Activated gamma-delta T cell treated with Interleukin-2 at 50 U/mL for 16 hours (primary cell): ENCODE measurements at regions not wholly inside any gene's neighbourhood (a gene's known extent, or its start where the extent isn't known, plus 50 kb on each side); places are given as distances from the start of the nearest gene placed in this dataset.
A peak's percentile ranks its signal among the peaks of the same experiment; 100 is the strongest.
"Not testable (repeated sequence)": the region's sequence is repeated elsewhere in the genome, so short reads cannot be mapped to it uniquely, and the experiment has no call there.

Experiments used
- DNase-seq: peaks from one replicate; pipeline ENCODE4 v3.0.0-alpha.2; 2020

DNA sequence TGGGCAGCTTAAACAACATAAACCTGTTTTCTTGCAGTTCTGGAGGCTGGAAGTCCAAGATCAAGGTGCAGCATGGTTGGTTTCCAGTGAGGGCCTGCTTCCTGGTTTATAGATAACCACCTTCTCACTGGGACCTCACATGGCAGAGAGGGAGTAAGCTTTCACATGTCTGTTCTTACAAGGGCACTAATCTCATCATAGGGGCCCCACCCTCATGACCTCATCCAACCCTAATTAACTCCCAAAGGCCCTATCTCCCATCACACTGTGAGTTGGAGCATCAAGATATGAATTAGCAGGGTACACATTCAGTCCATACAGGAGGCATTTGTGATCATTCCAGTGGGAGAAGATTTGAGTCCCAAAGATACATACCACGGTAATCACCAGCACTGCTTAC lies 50.5 kb upstream of the GRIN2A start:
- no peak for DNase-seq

GRCh38 chr16:10239640-10240039 lies 57.4 kb upstream of the GRIN2A start:
- no peak for DNase-seq

- no peak for DNase-seq
These were observed 58.8 kb upstream of the GRIN2A start for GRCh38 chr16:10240854-10241613.

DNA sequence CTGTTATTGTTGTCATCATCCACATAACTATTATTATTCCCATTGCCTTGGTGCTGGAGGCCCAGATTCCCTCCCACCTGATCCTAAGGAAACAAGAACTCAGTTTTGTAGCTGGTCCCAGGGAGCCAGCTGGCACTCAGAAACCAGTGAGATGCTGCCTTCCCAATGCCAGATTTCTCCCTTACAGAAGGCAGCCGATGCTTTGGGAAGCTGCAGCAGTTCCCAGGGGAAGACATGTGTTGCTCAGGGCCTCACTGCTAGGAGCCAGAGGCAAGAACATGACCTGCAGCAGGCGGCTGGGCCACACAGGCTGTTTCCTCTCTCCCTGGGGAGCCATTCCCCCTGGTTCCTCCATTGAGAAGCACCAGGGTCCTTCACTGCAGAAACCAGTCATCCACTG lies 59.9 kb upstream of the GRIN2A start:
- DNase-seq: no peak

DNA sequence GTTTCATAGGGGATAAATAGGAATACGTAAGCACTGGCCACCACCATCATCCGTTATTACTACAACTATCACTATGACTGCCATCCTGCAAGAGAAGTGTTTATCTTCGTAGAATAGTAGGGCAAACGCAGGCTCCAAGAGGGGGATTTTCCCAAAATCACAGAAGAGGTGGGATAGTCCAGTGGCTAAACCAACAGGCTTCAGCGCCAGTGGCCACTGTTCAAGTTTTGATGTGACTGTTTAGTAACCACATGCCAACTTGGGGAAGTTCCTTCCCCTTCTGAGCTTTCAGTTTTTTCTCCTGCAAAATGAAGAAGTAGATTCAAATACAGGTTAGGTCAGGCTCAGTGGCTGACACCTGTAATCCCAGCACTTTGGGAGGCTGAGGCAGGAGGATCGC lies 60.7 kb upstream of the GRIN2A start:
- DNase-seq: no peak

- no peak for DNase-seq
These were observed 62.8 kb upstream of the GRIN2A start for GRCh38 chr16:10245002-10245401.

- DNase-seq: no peak
These were observed 68.1 kb upstream of the GRIN2A start for GRCh38 chr16:10250137-10250828.

DNA sequence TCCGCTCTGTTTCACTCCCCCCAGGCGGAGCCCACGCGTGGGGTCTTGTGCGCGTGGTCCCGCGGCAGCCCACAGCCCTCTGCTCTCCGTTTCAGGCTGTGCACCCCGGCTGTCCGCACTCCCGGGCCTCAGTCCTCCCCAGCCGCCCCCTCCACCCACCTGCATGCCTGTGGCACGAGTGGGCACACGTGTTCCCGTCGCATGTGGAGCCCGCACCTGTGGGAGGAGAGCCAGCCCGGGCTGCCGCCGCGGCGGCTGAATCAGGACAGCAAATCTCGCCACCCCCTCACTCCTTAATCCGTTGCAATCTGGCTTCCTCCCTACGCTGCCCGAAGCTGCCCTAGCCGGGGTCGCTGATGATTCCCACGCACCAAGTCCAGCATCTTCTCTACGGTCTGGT lies 69.9 kb upstream of the GRIN2A start:
- DNase-seq: no peak

DNA sequence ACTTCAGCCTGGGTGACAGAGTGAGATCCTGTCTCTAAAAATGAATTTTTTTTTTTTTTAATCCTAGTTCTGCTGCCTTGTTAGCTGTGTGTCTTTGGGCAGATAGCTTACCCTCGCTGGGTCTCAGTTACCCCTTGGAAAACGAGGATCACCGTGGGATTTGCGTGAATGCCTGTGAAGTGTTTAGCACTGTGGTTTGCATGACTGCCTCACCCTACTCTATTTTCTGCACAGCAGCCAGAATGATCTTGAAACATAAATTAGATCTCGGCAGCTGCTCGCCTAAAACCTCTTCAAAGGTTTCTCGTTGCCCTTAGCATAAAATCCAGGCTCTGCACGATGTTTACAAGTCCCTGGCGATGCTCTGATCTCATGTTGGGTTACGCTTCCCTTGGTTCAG lies 71.2 kb upstream of the GRIN2A start:
- DNase-seq: no peak

- DNase-seq: no peak
These were observed 73.5 kb upstream of the GRIN2A start for GRCh38 chr16:10255728-10256127.

DNA sequence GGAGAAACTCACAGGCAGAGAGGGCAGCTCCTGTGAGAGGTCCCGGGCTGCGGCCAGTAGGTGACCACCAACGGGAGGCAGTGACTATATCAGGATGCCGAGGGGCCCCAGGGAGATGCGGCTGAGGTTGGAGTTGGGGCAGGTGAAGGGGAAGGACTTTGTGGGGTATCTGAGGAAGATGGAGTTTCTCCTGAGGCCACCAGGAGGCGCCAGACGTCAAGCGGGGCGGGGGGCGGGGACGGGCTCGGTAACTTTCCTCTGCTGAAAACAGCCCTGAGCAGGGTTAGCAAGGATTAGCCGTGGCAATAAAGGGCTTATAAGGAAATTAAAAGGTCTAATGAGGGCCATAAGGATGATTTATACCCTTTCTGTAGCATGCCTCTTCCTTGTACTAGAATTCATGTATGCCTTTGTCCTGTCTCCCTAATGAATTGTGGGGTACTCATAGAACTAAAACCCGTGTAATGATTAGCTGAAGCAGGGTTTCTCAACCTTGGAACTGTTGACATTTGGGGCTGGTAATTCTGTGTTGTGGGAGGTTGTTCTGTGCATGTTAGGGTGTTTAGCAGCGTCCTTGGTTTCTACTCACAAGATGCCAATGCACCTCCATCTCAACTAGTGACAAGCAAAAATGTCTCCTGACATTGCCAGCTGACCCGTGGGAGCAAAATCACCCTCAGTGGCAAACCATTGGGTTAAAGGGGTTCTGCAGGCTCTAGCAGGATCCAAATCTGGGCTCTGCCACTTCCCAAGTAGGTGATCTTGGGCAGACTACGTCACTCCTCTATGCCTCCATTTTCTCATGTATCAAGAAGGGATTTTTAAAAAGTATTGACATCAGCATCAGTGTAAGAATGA lies 74.8 kb upstream of the GRIN2A start:
- DNase-seq: peak; percentile 30

GRCh38 chr16:10257642-10258251 lies 75.5 kb upstream of the GRIN2A start:
- not testable (repeated sequence) for DNase-seq

DNA sequence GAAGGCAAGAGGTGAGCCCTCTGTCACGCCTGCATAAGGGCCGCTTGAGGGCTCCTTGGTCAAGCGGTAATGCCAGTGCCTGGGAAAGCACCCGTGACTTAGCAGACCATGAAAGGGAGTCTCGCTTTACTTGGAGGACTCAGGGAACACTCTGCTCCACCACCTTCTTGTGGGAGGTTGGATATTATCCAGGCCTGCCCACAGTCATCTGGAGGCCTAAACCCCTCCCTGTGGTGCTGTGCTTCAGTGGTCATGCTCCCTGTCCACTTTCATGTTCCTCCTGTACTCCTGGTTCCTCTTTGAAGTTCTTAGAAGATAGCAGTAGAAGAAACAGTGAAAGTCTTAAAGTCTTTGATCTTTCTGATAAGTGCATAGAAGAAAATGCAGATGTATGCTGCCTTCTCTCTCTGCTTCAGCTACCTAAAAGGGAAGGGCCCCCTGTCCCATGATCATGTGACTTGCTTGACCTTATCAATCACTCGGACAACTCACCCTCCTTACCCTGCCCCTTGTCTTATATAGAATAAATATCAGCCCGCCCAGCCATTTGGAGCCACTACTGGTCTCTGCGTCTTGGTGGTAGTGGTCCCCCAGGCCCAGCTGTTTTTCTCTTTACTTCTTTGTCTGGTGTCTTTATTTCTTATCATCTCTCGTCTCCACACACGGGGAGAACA lies 76.8 kb upstream of the GRIN2A start:
- not testable (repeated sequence) for DNase-seq

DNA sequence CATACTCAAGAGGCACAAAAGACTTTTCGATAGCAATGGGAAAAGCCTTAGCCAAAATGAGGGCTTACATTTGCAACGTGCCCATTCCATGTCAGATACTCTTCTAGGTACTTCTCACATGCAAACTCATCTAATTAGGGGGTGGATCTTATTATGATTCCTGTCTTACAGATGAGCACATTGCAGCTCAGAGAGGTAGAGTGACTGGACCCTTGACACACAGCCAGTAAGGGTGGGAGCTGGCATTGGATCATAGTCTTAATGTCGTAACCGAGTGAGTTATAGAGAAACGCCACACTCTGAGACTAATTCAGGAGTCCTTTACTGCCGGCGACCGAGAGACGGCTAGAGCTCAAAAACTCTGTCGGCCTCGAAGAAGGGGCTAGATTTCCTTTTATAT lies 78.8 kb upstream of the GRIN2A start:
- no peak for DNase-seq

- not testable (repeated sequence) for DNase-seq
These were observed 79.3 kb upstream of the GRIN2A start for GRCh38 chr16:10261526-10261925.

GRCh38 chr16:10262377-10263132 lies 80.3 kb upstream of the GRIN2A start:
- DNase-seq: no peak

DNA sequence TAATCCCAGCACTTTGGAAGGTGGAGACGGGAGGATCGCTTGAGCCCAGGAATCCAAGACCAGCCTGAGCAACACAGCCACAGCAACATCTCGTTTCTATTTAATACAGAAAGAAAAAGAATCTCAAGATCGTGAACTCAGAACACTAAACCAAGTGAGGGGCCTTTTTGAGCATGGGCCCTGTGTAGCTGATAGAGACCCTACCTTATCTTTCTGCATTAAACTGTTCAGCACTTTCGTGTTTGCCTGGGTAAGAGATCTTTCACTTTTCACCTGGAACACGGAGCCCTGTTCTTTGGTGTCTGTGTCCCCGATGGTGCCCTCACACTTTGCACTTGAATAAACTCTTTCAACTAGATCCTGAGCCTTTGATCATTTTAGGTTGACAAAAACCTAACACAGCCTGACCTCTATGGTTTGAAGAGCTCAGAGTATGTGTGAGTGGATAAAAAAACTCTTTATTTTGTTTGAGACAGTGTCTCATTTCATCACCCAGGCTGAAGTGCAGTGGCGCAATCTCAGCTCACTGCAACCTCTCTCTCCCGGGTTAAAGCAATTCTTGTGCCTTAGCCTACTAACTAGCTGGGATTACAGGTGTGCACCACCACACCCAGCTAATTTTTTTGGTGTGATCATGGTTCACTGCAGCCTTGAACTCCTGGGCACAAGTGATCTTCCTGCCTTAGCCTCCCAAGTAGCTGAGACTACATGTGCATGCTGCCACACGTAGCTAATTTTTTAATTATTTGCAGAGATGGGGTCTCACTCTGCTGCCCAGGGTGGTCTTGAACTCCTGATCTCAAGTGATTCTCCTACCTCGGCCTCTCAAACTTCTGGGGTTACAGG lies 83.8 kb upstream of the GRIN2A start:
- DNase-seq: no peak

- DNase-seq: no peak
These were observed 84.6 kb upstream of the GRIN2A start for GRCh38 chr16:10266809-10267208.

GRCh38 chr16:10269632-10270031 lies 87.4 kb upstream of the GRIN2A start:
- DNase-seq: no peak

GRCh38 chr16:10272250-10272854 lies 90.1 kb upstream of the GRIN2A start:
- not testable (repeated sequence) for DNase-seq
